ENCODE measurements at regions not wholly inside any gene's neighbourhood (a gene's known extent, or its start where the extent isn't known, plus 50 kb on each side); places are given as distances from the start of the nearest gene placed in this dataset.
A peak's percentile ranks its signal among the peaks of the same experiment; 100 is the strongest.

- TF ChIP-seq MXI1 (IDR thresholded peaks at IDR 0.05; ENCODE audit: low read depth, low read length), result peak; percentile 35; the same call in 1 of the 2 replicates
- TF ChIP-seq IKZF2 (IDR thresholded peaks at IDR 0.05), result no peak
- peak; percentile 43 for TF ChIP-seq USF1 (IDR thresholded peaks at IDR 0.05; ENCODE audit: borderline replicate concordance, extremely low read length, insufficient read depth, low read depth, low read length)
- TF ChIP-seq ZNF687 (IDR thresholded peaks at IDR 0.05), result peak; percentile 64; the same call in 1 of the 2 replicates
- TF ChIP-seq RAD51 (IDR thresholded peaks at IDR 0.05), result peak; percentile 60; the same call in 1 of the 2 replicates
- TF ChIP-seq USF2 (IDR thresholded peaks at IDR 0.05; ENCODE audit: borderline replicate concordance, low read depth, low read length), result peak; percentile 13; the same call in 1 of the 2 replicates
- no peak for TF ChIP-seq TAF1 (IDR thresholded peaks at IDR 0.05; ENCODE audit: borderline replicate concordance, low read depth, low read length)
- TF ChIP-seq PML (IDR thresholded peaks at IDR 0.05; ENCODE audit: low read length), result no peak
- TF ChIP-seq HDAC6 (IDR thresholded peaks at IDR 0.05; ENCODE audit: unreplicated experiment), result no peak
- H3K9me3 ChIP-seq (replicated peaks; ENCODE audit: control insufficient read depth, insufficient read depth, low read length), result no peaks in the 10 kb centered on the region
- FAIRE-seq (peak; percentile 73), ATAC-seq (peak; percentile 73), DNase-seq (ENCODE audit: low read depth, low spot score) (peak; percentile 23)
- H3K4me3 ChIP-seq, result peak overlapping the region; percentile 43; the same call in 1 of the 2 replicates
- peak overlapping the region; percentile 76 for H2AFZ ChIP-seq (ENCODE audit: control insufficient read depth, low read depth, low read length)
- CTCF ChIA-PET, result interaction anchor here (1.1 to 2.4 kb wide), 2 partner anchors 14 to 15 kb away, joined by 4 to 7 read pairs; no protein-coding TSS in a partner anchor
- 20% methylated on average over 4 of the region's 4 CpGs for WGBS (ENCODE audit: insufficient coverage, insufficient replicate concordance, low lambda C conversion rate, missing lambda C conversion rate)
- no peaks in the 10 kb centered on the region for H4K20me1 ChIP-seq (ENCODE audit: control insufficient read depth, insufficient read depth)
- H3K27me3 ChIP-seq (replicated peaks in 1 of 2; ENCODE audit: control insufficient read depth in 2 of 2, insufficient read depth in 2 of 2, low read length in 1 of 2), result no peaks in the 10 kb centered on the region
- RAD21 ChIA-PET (ENCODE audit: unreplicated experiment), result interaction anchor here (0.9 to 1.5 kb wide), 3 partner anchors 14 to 122 kb away, joined by 3 to 6 read pairs (median 3); no protein-coding TSS in a partner anchor
- SMC1A ChIA-PET (ENCODE audit: uncharacterized antibody, unreplicated experiment), result interaction anchor here (1.0 to 2.1 kb wide), 4 partner anchors 15 to 183 kb away, joined by 3 to 9 read pairs (median 4); no protein-coding TSS in a partner anchor
- no peaks in the 10 kb centered on the region for H3K79me2 ChIP-seq (ENCODE audit: control insufficient read depth, insufficient read depth, low read length)
- no TSS peak for BruUV-seq (replicated peaks)
- in situ Hi-C loops (cut with MboI) (no loop called here), intact Hi-C loops (cut with micrococcal nuclease; ENCODE audit: unreplicated experiment) (loop anchor here (5.0 kb wide), 1 partner anchor 103 kb away; the partner anchor contains the start of gene ACBD5)
- H3K27ac ChIP-seq (ENCODE audit: control insufficient read depth, insufficient read depth), result peak overlapping the region; percentile 14
- H3K36me3 ChIP-seq (ENCODE audit: control insufficient read depth in 2 of 2, insufficient read depth in 2 of 2, low read length in 1 of 2), result no peaks in the 10 kb centered on the region
- peak overlapping the region; percentile 8; the same call in 1 of the 2 replicates for H3K9ac ChIP-seq (ENCODE audit: control insufficient read depth, insufficient read depth, low read length)
- H3K4me2 ChIP-seq (ENCODE audit: control insufficient read depth, insufficient read depth), result peak overlapping the region; percentile 74
- POLR2A ChIA-PET, result interaction anchor here (1.5 kb wide), 1 partner anchor 105 kb away, joined by 3 read pairs; the partner anchor contains the start of gene ACBD5
- H3K4me1 ChIP-seq (ENCODE audit: control insufficient read depth, insufficient read depth, low read length), result peaks cover 9% of the 10 kb centered on the region
Measured at GRCh38 chr10:27345455-27345920, 104.9 kb upstream of the ACBD5 start.
